HG03060 (cell line): ENCODE measurements at regions not wholly inside any gene's neighbourhood (a gene's known extent, or its start where the extent isn't known, plus 50 kb on each side); places are given as distances from the start of the nearest gene placed in this dataset.
"Not testable (repeated sequence)": the region's sequence is repeated elsewhere in the genome, so short reads cannot be mapped to it uniquely, and the experiment has no call there.

ENCODE experiments used
- ATAC-seq: cut with Tn5 transposase; IDR thresholded peaks from one replicate; pipeline ENCODE4 v1.9.1; 2021; ENCODE audit warnings: low read depth, moderate number of reproducible peaks; ENCODE audit not compliant: unreplicated experiment

DNA sequence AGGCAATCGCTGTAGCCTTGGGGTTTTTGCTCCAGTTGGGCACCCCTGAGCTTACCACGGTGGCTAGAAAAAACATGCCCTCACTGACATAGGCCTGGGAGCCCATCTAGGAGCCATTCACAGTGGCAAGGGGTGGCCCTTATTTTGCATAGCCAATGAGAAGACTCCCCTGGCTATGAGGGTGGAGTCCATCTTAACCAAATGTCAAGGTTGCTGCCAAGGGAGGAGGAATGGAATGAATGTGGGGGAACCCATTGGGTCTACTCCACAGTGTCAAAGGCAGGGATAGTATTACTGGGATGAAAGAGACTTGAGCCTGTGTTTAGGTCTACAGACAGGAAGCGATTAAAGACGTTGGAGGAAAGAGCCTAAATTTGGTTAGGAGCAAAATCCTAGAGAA lies 295.7 kb upstream of the PLGLB2 start:
- ATAC-seq: not testable (repeated sequence)

DNA sequence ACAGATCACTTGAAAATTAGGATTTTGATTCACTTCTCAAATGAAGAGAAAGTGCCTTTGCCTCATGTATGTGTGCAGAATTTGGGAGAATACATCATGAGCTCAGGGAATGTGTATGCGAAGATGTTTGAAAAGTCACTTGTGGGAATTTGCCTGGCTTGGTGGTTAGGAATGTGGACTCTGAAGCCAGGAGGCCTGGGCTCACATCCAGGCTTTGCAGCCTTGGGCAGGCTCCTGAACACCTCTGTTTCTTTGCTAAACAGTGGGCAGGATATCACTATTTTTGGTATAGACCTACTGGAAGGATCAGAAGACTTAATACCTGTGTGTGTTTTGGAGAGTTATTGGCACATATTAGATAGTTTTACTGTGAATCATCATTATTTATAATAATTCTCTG lies 295.0 kb upstream of the PLGLB2 start:
- ATAC-seq: not testable (repeated sequence)

DNA sequence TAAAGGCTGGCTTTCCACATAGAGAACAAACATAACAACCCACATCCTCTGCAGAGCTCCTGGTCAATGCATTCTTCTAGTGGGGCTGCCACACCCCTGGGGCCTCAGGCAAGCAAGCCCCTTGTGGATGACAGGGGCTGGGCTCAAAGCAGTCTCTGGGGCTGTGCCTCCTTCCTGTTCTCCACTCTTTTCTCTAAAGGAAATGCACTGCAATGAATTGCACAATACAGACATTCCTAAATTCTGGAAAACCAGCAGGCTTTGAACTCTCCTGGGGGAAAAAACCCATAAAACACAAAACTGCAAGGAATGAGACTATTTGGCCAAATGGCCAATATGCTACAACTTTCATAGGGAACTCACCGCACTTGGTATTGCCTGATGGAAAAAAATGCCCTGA lies 293.9 kb upstream of the PLGLB2 start:
- not testable (repeated sequence) for ATAC-seq

DNA sequence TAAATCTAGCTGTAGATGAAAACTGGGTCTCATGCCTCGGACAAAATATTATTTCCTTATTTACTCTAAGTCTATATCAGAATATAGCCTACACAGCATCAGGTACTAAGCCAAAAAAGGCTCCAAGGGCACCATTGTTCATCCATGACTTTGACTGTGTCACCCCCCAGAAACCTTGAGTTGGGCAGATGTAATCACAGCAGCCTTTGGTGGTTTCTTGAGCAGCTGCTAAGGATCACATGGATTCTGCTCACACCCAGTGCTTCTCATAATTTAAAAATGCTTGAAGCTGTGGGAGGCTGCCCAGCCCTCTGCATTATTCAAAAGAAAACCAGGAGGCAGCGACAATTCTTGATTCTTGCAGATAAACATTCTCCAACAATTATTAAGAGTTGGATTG lies 293.5 kb upstream of the PLGLB2 start:
- not testable (repeated sequence) for ATAC-seq

DNA sequence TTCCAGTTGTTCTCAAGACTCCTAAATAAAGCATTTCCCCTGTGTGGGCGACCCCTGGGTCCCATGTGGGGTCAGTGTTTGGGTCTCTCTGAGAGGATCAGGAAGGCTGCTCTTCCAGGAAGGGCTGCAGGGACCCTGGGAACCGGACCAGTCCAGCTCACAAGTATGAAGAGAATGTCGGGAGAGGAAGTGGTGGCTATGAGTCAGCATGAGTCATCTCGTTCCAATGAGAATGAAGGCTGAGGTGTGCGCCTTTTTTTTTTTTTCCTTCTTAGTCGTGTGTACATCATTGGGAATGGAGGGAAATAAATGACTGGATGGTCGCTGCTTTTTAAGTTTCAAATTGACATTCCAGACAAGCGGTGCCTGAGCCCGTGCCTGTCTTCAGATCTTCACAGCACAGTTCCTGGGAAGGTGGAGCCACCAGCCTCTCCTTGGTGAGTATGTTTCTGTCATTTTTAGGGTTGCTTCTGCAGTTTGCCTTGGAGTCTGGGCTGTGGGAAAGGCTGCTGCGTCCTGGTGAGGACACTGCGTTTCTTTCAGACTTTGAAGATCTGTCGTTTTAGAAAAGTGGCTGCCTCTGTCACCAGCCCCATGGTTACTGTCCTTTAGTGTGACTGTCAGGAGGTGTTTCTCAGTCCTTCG lies 292.6 kb upstream of the PLGLB2 start:
- ATAC-seq: peak; percentile 36

DNA sequence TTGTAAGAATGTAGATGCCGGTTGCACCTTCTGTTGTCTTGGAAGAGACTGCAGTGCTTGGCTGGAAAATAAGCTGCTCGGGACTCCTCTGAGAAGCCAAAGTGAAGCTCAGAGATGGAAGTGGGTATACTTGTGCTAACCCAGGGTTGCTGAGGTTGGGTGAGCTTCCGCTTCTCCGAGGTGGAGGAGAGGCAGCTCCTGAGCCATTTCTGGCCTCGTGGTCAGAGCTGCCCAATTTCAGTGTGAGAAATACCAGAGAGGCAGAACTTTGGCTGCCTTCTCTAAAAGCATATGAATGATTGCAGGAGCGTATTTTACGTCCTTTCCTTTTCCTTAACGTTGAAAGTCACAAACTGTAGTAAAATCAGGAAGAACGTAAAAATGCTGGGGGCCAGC lies 292.0 kb upstream of the PLGLB2 start:
- not testable (repeated sequence) for ATAC-seq

DNA sequence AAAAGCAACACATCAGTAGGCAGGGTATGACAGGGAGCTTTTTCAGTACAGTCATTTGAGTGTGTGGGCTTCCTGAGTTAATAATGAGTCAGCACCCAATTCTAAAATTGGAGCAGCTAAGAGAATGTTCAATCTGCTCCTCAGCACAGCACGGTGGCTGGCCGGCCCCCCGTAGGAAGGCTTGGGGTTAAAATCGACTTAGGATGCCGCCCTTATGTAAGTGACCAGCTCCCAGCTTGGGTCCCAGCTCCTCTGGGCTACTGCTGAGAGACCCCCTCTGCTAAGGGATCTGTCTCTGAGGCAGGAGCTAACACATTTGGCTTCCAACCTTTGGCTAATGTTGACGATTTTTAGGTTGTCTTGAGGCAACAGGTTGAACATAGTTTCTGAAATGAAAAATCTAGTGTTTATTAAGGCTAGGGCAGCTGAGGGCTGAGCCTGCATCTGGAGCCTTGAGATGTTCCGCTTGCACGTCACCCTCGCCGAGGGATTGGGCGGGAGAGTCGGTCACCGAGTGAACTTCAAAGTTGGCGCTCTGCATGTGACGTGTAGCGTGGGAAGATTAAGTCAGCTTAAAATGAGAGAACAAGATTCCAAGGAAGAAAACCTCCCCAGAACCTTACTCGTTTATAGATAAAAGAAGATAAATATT lies 291.3 kb upstream of the PLGLB2 start:
- peak; percentile 74 for ATAC-seq

DNA sequence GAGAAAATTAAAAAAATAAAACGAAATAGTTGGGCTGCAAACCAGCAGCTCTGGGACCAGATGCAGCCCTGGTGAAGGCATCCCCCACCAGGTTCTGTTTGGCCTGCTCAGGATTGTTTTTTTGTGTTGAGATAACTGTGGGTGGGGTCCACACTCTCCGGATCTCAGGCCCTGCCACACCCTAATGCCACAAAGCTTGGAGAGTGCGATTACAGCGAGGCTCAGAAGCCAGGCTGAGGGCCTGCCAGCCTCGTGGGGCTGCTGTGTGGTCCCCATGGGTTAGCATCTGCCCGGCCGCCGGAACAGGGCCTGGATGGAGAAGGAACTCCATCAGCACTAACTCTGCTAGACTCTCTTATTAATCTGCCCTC lies 290.8 kb upstream of the PLGLB2 start:
- not testable (repeated sequence) for ATAC-seq

DNA sequence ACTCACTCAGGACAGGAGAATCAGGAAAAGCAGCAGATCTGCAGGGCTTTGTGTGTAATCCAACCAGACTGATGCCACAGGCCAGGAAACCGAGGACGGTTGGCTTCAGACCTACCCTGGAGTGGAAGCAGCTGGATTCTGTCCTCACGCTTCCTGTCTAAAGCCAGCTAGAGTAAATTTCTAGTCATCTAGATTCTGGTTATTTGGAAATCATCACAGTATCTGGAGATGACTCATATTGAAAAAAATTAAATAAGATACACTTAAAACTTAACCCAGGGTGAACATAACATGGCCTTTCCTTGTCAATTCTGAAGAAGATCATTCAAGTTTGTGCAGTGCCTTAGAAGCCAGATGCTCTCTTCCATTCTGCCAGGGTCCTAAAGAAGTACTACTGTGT lies 288.9 kb upstream of the PLGLB2 start:
- ATAC-seq: not testable (repeated sequence)

DNA sequence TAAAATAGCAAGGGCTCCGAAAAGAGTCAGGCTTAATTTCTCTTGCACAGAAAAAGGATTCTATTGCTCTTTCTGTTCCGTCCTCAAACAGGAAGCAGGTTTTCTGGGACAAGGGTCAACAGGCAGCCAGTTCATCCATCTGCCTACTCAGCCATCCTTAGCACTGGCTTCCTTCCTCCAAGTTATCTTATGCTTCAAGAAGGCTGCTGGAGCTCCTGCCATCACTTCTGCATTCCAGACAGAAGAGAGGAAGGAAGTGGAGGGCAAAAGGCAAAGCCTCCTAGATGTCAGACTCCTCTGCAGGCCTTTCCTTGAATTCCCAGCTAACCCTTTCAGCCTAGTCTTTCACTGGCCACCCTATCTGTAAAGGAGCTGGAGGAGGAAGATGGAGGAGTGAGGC lies 287.8 kb upstream of the PLGLB2 start:
- ATAC-seq: not testable (repeated sequence)

DNA sequence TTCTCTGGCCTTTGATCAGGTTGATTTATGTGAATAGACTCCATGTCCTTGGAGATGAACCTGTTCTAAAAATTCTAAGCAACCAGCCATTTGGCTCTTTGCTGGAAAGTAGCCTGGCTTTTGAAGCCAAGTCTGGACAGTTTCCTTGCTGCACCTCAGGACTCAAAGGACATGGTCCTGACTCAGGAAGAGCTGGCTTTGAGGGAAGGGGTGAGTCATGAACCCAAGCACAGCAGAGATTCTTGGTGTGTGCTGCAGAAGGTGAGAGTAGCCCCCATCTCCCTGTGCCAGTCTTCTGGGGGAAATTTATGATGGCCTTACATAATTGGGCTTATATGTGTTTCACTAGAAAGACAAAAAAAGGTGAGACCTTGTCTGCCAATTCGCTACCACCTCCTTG lies 287.2 kb upstream of the PLGLB2 start:
- ATAC-seq: not testable (repeated sequence)

DNA sequence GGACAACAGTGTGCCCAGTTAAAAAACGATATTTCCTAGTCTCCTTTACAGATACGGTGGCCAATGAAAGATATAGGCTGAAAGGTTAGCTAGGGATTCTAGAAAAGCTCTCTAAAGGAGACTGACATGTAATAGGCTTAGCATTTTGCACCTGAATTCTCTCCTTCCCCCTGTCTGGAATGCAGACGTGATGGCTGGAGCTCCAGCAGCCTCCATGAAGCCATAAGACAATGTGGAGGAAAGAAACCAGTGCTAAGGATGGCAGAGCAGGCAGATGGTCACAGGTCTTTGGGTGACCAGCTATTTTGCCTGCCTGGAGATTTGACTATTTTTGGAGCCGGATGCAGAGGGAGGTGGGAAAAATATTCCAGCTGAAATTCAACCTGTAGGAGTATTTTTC lies 286.2 kb upstream of the PLGLB2 start:
- not testable (repeated sequence) for ATAC-seq

DNA sequence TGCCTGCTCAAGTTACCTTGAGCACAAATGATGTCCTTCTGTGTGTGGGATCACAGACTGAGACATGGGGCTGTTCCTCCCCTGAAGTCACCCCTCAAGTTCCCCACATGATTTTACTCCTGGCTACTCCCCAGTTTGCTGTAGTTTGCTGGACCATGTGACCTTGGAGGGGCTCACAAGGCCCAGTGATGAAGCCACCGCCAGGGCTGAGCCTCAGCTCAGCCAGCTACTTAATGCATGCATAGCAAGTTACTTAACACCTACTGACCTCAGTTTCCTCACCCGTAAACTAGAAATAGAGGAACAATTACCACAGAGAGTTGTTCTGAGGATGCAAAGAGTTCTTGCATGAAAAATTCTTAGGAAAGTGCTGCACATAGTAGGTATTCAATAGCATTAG lies 283.7 kb upstream of the PLGLB2 start:
- ATAC-seq: not testable (repeated sequence)

DNA sequence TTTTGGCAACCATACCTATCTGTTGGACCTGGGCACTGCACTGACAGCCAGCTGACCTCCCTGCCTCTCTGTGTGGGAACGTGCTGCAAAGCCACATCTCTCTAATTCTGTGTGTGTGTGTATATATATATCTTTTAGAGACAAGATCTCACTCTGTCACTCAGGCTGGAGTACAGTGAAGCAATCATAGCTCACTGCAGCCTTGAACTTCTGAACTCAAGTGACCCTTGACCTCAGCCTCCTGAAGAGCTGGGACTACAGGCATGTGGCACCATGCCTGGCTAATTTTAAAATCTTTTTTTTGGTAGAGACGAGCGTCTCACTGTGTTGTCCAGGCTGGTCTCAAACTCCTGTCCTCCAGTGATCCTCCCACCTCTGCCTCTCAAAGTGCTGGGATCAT lies 282.2 kb upstream of the PLGLB2 start:
- not testable (repeated sequence) for ATAC-seq

DNA sequence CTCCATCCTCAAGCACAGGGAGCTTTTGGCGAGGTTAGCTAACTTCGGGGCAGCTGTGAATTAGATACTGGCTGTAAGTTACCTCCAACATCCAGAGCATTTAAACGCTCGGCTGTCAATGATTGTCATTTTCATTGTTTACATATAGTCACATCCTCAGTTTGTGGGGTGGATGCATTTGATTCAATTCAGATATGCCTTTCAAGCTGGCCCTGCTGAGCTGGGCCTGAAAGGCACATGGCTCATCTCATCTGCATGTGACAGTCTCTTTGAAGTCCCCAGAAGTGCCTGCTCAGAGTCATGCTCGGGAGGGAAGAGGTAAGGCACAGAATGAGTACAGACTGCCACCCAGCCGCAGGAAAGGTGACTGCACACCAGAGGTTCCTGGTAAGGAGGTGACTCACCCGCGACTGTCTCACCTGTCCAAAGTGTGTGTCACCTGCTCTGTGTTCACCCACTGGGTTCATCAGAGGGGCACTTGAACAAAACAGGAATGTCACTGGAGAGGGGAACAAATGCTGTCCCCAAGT lies 281.2 kb upstream of the PLGLB2 start:
- ATAC-seq: peak; percentile 51

DNA sequence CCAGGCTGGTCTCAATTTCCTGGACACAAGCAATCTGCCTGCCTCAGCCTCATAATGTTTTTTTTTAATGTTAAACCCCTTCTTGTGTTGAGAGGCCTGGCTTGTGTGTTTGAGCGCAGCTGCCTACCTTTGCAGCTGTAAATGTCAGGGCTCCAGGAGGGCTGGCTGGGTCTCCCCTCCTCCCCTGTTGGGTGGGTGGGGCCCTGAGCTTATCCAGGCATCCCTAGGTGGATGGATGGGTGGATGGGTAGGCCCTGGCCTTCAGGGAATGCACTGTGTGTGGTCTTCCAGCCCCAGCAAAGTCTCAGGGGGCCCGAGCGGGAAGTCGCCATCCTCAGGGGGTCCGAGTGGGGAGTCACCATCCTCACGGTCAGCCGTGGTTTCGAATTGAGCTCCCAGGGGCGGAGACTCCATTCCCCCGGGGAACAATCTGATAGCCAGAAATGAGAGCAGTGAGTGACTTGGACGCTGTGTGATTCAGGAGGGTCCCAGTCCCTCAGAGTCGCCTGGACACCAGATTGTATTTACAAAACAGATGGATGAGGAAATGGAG lies 279.4 kb upstream of the PLGLB2 start:
- ATAC-seq: not testable (repeated sequence)

DNA sequence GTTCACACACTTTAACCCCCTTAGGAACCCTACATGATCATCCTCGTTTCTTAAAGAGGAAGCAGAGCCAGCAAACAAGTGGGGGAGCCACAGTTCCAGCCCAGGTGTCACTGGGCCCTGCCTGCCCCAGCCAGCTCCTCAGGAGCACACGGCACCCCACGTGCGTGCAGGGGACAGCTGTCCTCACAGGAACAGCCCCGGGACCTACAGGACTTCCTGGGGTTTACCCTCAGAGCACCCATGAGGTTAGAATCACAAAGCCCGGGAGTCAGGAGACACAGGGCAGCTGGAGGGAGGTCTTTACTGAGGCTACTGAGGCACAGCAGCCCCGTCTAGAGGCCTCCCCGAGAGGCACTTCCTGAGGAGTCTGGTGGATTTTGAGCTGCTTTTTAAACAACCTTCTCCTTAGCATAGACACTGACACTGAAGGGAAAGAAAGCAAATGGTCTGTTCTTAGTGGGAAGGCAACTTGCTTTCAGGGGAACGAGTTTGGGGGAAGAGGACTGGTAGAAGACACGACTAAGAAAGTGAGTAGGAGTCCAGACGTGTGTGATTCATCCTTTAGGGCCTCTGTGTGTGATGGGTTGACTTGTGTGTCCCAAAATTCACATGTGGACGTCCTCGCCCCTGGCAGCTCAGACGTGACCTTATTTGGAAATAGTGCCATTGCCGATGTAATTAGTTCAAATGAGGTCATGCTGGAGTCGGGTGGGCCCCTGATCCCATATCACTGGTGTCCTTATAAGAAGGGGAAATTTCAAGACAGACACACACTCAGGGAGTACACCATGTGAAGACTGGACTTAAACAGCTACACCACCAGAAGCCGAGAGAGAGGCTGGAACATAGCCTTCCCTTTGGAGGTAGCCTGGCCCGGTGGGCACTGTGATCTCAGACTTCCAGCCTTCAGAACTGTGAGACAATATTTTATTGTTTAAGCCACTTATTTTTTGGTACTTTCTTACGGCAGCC lies 278.4 kb upstream of the PLGLB2 start:
- not testable (repeated sequence) for ATAC-seq

DNA sequence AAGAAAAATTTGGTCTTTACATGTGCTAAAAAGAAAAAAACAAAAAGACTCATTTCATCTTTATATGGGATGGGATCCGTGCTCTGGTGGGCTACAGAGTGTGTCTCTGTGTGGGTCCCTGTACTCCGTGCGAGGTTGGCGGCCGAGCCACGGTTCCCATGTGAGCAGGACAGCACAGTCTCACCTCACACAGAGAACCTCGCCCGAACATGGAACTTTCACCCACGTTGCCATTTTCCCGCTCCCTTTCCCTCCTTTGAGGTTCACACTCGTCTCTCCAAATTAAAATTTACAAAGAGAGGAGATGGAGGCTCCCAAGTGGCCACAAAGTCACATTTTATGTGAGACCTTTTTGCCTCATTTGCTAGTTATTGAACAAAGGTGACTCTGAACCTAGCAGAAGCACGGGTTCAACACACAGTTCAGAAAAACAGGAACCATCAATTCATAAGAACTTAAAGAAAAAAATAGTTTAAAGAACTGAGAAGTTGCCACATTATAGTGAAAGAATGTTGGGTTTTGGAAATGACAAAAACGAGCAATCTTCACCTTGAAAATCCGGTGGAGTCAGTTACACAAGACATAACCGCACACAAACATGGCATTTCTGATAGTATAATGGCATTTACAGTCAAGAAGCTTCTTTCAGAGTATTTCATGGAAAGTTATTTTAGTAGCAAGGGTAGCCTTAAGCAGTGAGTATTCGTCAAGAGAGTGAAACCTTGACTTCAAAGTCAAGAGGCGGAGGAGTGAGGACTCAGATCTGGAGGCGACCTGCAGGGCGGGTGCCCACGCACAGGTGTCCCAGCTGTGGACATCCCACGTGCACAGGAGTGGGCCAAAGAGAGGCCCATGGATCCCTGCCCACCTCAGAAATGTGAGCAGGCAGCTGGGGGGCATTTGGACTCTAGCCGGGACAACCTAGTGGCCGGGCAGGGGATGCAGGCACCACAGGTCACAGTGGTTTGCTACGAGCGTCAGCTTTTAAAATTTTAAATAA lies 277.2 kb upstream of the PLGLB2 start:
- ATAC-seq: not testable (repeated sequence)

DNA sequence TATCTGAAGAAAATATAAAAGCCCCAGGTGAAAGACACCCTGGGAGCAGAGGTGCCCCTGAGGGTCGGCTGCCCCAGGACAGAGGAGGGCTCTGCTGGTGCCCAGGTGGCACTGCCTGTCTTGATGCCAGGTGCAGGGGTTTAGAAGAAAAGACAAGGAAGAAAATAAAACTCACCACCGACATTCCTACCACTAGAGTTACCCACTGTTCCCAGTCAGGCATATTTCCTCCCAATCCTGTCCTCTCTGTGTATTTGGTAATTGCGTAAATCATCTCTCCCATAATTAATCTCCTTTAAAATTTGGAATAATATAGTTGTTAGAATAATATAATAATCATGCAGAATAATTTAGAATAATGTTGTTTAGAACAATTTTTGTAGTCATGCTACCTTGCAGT lies 276.4 kb upstream of the PLGLB2 start:
- ATAC-seq: not testable (repeated sequence)
